Karpas-422 (cell line): ENCODE measurements at regions not wholly inside any gene's neighbourhood (a gene's known extent, or its start where the extent isn't known, plus 50 kb on each side); places are given as distances from the start of the nearest gene placed in this dataset.

Source experiments
- DNase-seq: peaks from one replicate; pipeline ENCODE4 v3.0.0-alpha.2; 2015
- H2AFZ ChIP-seq: fragments of 200-600 bp; sonication (generic); 2 replicates; pipeline ENCODE4 v1.6.1; 2014; ENCODE audit warnings: antibody characterized with exemption, low read length, mixed read lengths
- H3K27ac ChIP-seq: fragments of 200-600 bp; sonication (generic); 2 replicates; pipeline ENCODE4 v1.5.1; 2014; ENCODE audit warnings: mild to moderate bottlenecking, low read length, moderate library complexity
- H3K27me3 ChIP-seq: fragments of 200-600 bp; sonication (generic); 2 replicates; pipeline ENCODE4 v1.6.1; 2014; ENCODE audit warnings: low read length, mixed read lengths
- H3K36me3 ChIP-seq: fragments of 200-600 bp; sonication (generic); 2 replicates; pipeline ENCODE4 v1.6.1; 2014; ENCODE audit warnings: low read length, mixed read lengths; ENCODE audit not compliant: insufficient read depth
- H3K4me1 ChIP-seq: fragments of 200-600 bp; sonication (generic); 2 replicates; pipeline ENCODE4 v1.6.1; 2014; ENCODE audit warnings: mild to moderate bottlenecking, low read length, mixed read lengths
- H3K4me2 ChIP-seq: fragments of 200-600 bp; sonication (generic); 2 replicates; pipeline ENCODE4 v1.6.1; 2014; ENCODE audit warnings: low read length, low read depth, mild to moderate bottlenecking; ENCODE audit not compliant: poor library complexity, severe bottlenecking
- H3K4me3 ChIP-seq: fragments of 200-600 bp; sonication (generic); 2 replicates; pipeline ENCODE4 v1.5.1; 2014; ENCODE audit warnings: mild to moderate bottlenecking, antibody characterized with exemption, low read length, mixed read lengths
- H3K79me2 ChIP-seq: fragments of 200-600 bp; sonication (generic); 2 replicates; pipeline ENCODE4 v1.6.1; 2014; ENCODE audit warnings: mild to moderate bottlenecking, low read length, mixed read lengths
- H3K9ac ChIP-seq: fragments of 200-600 bp; sonication (generic); 2 replicates; pipeline ENCODE4 v1.6.0; 2014; ENCODE audit warnings: low read length
- H3K9me2 ChIP-seq: fragments of 200-600 bp; sonication (generic), shearing (Covaris generic); replicated peaks from 2 replicates; pipeline ENCODE4 v1.6.0; 2014; ENCODE audit warnings: mild to moderate bottlenecking, low read length, moderate library complexity; ENCODE audit not compliant: insufficient read depth
- H3K9me3 ChIP-seq: fragments of 300-700, 200-600 bp; sonication (generic); 2 replicates; pipeline ENCODE4 v1.6.1; 2014; ENCODE audit warnings: low read length, mixed read lengths
- H4K20me1 ChIP-seq: fragments of 200-600 bp; sonication (generic); 2 replicates; pipeline ENCODE4 v1.6.1; 2014; ENCODE audit warnings: mild to moderate bottlenecking, antibody characterized with exemption, low read length, low read depth; ENCODE audit not compliant: insufficient read depth

DNA sequence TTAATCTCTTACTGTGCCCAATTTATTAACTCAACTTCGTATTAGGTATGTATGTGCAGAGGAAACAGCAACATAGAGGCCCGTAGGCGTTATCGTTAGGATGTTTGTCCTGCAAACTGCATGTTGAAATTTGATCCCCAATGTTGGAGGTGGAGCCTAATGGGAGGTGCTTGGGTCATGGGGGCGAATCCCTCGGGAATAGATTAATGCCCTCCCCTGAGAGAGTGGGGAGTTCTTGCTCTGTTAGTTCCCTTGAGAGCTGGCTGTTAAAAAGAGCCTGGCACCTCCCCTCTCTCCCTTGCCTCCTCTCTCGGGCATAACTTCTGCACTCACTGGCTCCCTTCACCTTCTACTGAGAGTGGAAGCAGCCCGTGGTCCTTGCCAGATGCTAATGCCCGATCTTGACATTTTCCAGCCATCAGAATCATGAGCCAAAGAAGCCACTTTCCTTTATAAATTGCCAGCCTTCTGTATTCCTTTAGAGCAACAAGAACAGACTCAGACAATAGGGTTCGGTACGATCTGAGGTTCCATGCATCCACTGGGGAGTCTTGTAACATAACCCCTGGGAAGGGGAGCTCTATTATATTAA, 149.0 kb upstream of the RAB4A start:
- Histone ChIP-seq H3K36me3 (no peaks in the 10 kb centered on the region), H3K9me3 (no peaks in the 10 kb centered on the region), H3K27ac (no peak overlapping the region), H3K9ac (no peak overlapping the region), H3K79me2 (no peaks in the 10 kb centered on the region), H2AFZ (no peak overlapping the region), H3K4me3 (no peak overlapping the region), H3K4me1 (peaks cover 6% of the 10 kb centered on the region), H3K9me2 (no peaks in the 10 kb centered on the region), H3K4me2 (no peak overlapping the region), H4K20me1 (no peaks in the 10 kb centered on the region), H3K27me3 (no peaks in the 10 kb centered on the region)
- DNase-seq: peak; percentile 42

DNA sequence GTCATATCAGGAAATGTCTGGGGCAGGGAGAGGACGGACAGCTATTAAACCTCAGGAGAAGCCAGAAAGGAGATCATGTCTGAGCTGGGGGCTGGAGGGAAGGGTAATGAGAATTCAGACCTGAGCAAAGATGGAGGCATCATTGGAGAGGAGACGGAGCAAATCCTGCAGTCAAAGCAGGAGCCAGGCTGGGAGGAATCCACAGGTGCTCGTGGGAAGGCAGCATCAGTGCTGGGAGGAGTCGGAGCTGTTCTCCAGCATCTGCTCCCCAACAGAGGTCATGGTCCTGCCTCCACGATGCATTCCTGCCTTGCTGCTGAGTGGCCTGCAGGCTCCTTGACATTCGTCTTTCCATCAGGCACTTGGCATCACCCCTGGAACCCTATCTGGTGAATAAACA, 148.3 kb upstream of the RAB4A start:
- Histone ChIP-seq H3K79me2 (no peaks in the 10 kb centered on the region), H4K20me1 (no peaks in the 10 kb centered on the region), H3K4me1 (peaks cover 6% of the 10 kb centered on the region), H3K9ac (no peak overlapping the region), H3K4me3 (no peak overlapping the region), H3K36me3 (no peaks in the 10 kb centered on the region), H2AFZ (no peak overlapping the region), H3K9me3 (no peaks in the 10 kb centered on the region), H3K27ac (no peak overlapping the region), H3K27me3 (no peaks in the 10 kb centered on the region), H3K4me2 (no peak overlapping the region), H3K9me2 (no peaks in the 10 kb centered on the region)
- no peak for DNase-seq

- no peaks in the 10 kb centered on the region for H3K27me3 ChIP-seq
- no peaks in the 10 kb centered on the region for H4K20me1 ChIP-seq
- DNase-seq: no peak
- no peaks in the 10 kb centered on the region for H3K9me2 ChIP-seq
- no peak overlapping the region for H3K9ac ChIP-seq
- H3K4me2 ChIP-seq: no peak overlapping the region
- peaks cover 6% of the 10 kb centered on the region for H3K4me1 ChIP-seq
- no peak overlapping the region for H3K27ac ChIP-seq
- H3K9me3 ChIP-seq: no peaks in the 10 kb centered on the region
- no peak overlapping the region for H3K4me3 ChIP-seq
- no peak overlapping the region for H2AFZ ChIP-seq
- no peaks in the 10 kb centered on the region for H3K36me3 ChIP-seq
- H3K79me2 ChIP-seq: no peaks in the 10 kb centered on the region
Measured at GRCh38 chr1:229124116-229124515, 146.8 kb upstream of the RAB4A start.

GRCh38 chr1:229124520-229125124, 146.3 kb upstream of the RAB4A start:
- Histone ChIP-seq H3K9ac (no peak overlapping the region), H3K79me2 (no peaks in the 10 kb centered on the region), H3K4me2 (no peak overlapping the region)

DNA sequence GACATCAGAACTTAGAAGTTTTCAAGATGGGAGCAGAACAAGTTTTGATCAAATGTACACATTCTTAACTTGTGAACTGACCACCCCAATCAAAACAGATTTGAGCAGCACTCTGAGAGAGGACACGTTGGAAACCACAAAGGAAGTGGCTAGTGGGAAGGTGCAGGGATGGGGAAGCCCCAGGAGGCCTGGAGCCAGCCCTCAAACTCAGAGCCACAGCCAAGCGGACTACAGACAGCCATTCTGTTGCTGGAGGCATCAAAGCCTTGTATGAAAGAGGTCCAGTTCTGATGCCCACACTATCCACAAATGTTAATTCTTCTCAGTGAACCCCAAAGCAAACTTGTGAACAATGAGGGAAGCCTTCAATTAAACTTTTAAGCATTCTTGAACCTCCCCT, 143.6 kb upstream of the RAB4A start:
- Histone ChIP-seq H4K20me1 (no peaks in the 10 kb centered on the region), H3K27ac (no peak overlapping the region), H3K4me1 (peaks cover 1% of the 10 kb centered on the region; the same call in 1 of the 2 replicates), H3K79me2 (no peaks in the 10 kb centered on the region), H2AFZ (no peak overlapping the region), H3K9me3 (no peaks in the 10 kb centered on the region), H3K9ac (no peak overlapping the region), H3K27me3 (no peaks in the 10 kb centered on the region), H3K4me3 (no peak overlapping the region), H3K36me3 (no peaks in the 10 kb centered on the region), H3K9me2 (no peaks in the 10 kb centered on the region), H3K4me2 (no peak overlapping the region)
- no peak for DNase-seq

More at GRCh38 chr1:229124520-229125124, 146.3 kb upstream of the RAB4A start:
- Histone ChIP-seq H4K20me1 (no peaks in the 10 kb centered on the region), H2AFZ (no peak overlapping the region), H3K9me3 (no peaks in the 10 kb centered on the region), H3K27ac (no peak overlapping the region), H3K9me2 (no peaks in the 10 kb centered on the region), H3K36me3 (no peaks in the 10 kb centered on the region), H3K4me1 (peaks cover 6% of the 10 kb centered on the region), H3K27me3 (no peaks in the 10 kb centered on the region), H3K4me3 (no peak overlapping the region)
- DNase-seq: no peak

DNA sequence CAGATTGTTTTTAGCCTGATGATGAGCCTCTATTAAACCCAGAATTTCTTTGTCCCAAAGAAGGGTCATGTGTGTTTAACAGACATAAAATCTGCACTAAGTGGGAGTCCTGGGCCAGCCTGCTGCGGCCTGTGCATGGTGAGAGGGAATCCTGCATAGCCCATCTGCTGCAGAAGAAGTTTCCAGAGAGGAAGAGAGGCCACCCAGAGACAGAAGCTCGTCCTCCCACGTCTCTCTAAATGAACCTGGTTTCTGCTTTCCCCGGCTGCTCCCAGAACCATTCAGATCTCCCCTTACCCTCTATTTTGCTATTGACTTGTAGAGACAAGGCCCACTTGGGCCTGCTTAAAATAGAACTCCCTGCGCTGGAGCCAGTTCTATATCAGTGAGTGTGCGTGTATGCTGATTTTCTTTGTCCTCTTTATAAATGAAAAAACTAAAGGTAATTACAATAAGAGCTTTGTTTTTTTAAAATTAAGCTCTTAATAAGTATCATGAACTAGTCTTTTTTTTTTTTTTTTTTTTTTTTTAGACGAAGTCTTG, 142.8 kb upstream of the RAB4A start:
- H2AFZ ChIP-seq: no peak overlapping the region
- H3K79me2 ChIP-seq: no peaks in the 10 kb centered on the region
- H3K27ac ChIP-seq: no peak overlapping the region
- no peaks in the 10 kb centered on the region for H3K4me1 ChIP-seq
- H3K9me2 ChIP-seq: no peaks in the 10 kb centered on the region
- no peak overlapping the region for H3K4me2 ChIP-seq
- H3K9ac ChIP-seq: no peak overlapping the region
- H3K4me3 ChIP-seq: no peak overlapping the region
- no peaks in the 10 kb centered on the region for H3K9me3 ChIP-seq
- H3K36me3 ChIP-seq: no peaks in the 10 kb centered on the region
- DNase-seq: no peak
- H3K27me3 ChIP-seq: no peaks in the 10 kb centered on the region
- H4K20me1 ChIP-seq: no peaks in the 10 kb centered on the region

DNA sequence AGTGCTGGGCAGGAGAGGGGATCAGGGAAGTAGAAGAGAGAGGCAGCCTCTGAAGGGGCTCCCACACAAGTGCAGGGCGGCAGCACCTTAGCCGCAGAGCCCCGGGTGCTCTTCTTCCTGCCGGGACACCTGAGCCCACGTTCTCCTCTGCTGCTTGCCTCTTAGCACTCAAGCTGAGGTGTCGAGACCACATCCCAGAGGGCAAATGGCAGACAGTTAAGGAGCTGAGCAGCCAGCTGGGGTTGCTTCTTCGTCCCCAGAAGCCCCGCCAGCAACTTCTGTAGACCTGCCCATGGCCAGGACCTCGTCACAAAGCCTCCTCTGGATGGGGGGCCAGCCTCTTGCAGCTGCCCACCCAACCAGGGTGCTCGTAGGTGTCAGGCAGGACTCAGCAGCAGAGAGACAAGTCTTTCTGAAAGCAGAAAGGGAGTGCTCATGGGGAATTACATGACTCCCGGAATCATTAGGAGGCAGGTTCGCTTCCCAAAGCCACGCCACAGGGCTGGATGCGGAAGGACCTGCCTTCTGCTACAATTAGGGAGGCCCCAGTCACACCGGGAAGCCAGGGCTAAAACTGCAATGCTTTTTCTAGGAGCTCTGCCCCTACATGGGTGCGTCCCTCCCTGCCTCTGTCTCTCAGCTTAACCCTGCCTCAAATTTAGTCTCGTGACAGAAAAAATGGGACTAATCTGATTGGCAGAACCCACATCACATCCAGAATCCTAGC, 141.4 kb upstream of the RAB4A start:
- Histone ChIP-seq H4K20me1 (no peaks in the 10 kb centered on the region), H3K27ac (no peak overlapping the region), H3K27me3 (no peaks in the 10 kb centered on the region), H3K4me1 (no peaks in the 10 kb centered on the region), H3K9me3 (no peaks in the 10 kb centered on the region), H3K79me2 (no peaks in the 10 kb centered on the region), H3K9ac (no peak overlapping the region), H3K4me2 (no peak overlapping the region), H3K36me3 (no peaks in the 10 kb centered on the region), H2AFZ (no peak overlapping the region), H3K4me3 (no peak overlapping the region), H3K9me2 (no peaks in the 10 kb centered on the region)
- DNase-seq: no peak

- H3K27me3 ChIP-seq: no peaks in the 10 kb centered on the region
- H2AFZ ChIP-seq: no peak overlapping the region
- H3K27ac ChIP-seq: no peak overlapping the region
- no peaks in the 10 kb centered on the region for H3K36me3 ChIP-seq
- H3K4me2 ChIP-seq: no peak overlapping the region
- no peaks in the 10 kb centered on the region for H3K9me2 ChIP-seq
- H3K9me3 ChIP-seq: no peaks in the 10 kb centered on the region
- no peaks in the 10 kb centered on the region for H3K79me2 ChIP-seq
- DNase-seq: no peak
- H3K4me3 ChIP-seq: no peak overlapping the region
- H3K9ac ChIP-seq: no peak overlapping the region
- H3K4me1 ChIP-seq: no peaks in the 10 kb centered on the region
- no peaks in the 10 kb centered on the region for H4K20me1 ChIP-seq
Measured at GRCh38 chr1:229130028-229130668, 140.8 kb upstream of the RAB4A start.
